Memory B cell (primary cell): ENCODE measurements at regions not wholly inside any gene's neighbourhood (a gene's known extent, or its start where the extent isn't known, plus 50 kb on each side); places are given as distances from the start of the nearest gene placed in this dataset.
A peak's percentile ranks its signal among the peaks of the same experiment; 100 is the strongest.

Experiments
- ATAC-seq: fragments of 150-1000 bp; cut with Tn5 transposase; 2 replicates; pipeline ENCODE4 v1.10.0; 2021; ENCODE audit warnings: low read depth, mild to moderate bottlenecking, moderate library complexity
- DNase-seq, 2 donors: peaks; one replicate each; pipeline ENCODE4 v3.0.0; 2022; ENCODE audit warnings: low spot score in 2 of 2
- H3K27ac Mint-ChIP-seq: one replicate; pipeline ENCODE4 v1.8.0; 2022; ENCODE audit warnings: mild to moderate bottlenecking, moderate library complexity, mixed read lengths
- H3K27me3 Mint-ChIP-seq: one replicate; pipeline ENCODE4 v1.8.0; 2022; ENCODE audit warnings: mixed read lengths
- H3K36me3 Mint-ChIP-seq: one replicate; pipeline ENCODE4 v1.8.0; 2022; ENCODE audit warnings: mild to moderate bottlenecking, mixed read lengths
- H3K4me1 Mint-ChIP-seq: one replicate; pipeline ENCODE4 v1.8.0; 2022; ENCODE audit warnings: mixed read lengths
- H3K4me3 Mint-ChIP-seq: one replicate; pipeline ENCODE4 v1.8.0; 2022; ENCODE audit warnings: mild to moderate bottlenecking, moderate library complexity, mixed read lengths
- H3K9me3 Mint-ChIP-seq: one replicate; pipeline ENCODE4 v1.8.0; 2022; ENCODE audit warnings: mixed read lengths

DNA sequence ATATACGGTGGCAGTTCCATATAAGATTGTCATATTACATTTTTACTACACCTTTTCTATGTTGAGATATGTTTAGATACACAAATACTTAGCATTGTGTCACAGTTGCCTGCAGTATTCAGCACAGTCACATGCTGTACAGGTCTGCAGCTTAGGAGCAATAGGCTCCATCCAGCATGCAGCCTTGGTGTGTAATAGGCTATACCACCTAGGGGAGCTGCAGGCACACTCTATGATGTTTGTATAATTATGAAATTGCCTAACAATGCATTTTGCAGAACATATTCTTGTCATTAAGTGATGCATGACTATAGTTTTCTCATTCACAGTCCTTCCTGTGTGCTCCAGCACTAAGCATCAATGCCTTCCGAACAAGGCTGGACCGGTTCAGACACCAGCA is 133.4 kb downstream of the NDUFA10 start:
- ATAC-seq = peak; percentile 41
- Mint-ChIP-seq H3K4me1 (peaks cover 22% of the 10 kb centered on the region), H3K36me3 (peaks cover 8% of the 10 kb centered on the region), H3K27me3 (peaks cover 14% of the 10 kb centered on the region), H3K4me3 (no peak overlapping the region), H3K27ac (no peak overlapping the region), H3K9me3 (no peaks in the 10 kb centered on the region)
- DNase-seq = no peak

DNA sequence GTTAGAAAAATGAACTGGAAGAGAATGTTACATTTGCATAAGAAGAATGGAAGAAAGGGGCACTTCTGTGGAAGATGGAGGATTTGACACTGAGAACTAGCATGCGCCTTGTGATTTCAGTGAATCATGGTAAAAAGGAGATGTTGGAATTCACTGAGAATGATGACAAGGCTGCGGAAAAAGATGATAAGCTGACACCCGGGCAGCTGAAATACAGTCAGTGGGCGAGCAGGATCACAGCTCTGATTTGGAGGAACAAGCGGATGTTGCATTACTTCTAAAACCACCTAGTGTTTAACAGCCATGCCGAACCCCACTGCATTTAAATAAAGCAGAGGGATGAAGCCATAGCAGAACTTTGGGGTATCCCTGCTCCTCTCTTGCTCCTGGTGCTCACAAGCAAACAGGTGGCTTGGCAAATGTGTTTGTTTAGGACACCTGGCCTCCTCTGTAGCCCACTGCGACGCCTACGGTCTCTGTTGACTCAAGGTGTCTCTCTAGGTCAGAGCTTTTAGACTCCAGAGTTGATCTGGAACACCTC is 134.9 kb downstream of the NDUFA10 start:
- no peak for ATAC-seq
- DNase-seq = no peak
- Mint-ChIP-seq H3K4me3 (no peak overlapping the region), H3K9me3 (peaks cover 7% of the 10 kb centered on the region), H3K27me3 (peaks cover 14% of the 10 kb centered on the region), H3K36me3 (peaks cover 8% of the 10 kb centered on the region), H3K4me1 (peaks cover 18% of the 10 kb centered on the region), H3K27ac (no peak overlapping the region)

DNA sequence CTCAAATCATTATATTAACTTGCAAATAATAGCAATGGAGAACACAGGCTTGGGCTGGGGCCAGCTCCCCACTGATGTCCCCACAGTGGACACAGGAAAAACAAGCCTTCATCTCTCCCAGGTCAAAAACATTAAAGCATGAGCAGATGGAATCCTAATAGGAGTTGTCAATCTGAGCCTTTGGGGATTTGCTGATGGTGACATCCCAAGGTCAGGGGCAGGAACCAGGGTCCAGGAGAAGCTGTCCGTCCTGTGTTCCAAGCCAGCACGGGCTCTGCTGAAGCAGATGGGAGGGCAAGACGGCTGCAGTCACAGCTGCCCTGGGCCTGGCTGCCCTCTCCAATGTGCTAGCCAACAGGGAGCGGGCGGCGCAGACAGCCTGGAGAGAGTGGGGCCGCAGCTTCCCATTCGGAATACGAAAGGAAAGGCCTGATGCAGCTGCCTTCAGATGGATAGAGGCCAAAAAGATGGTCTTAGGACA is 135.5 kb downstream of the NDUFA10 start:
- H3K4me1 Mint-ChIP-seq = peaks cover 13% of the 10 kb centered on the region
- peaks cover 9% of the 10 kb centered on the region for H3K9me3 Mint-ChIP-seq
- H3K27ac Mint-ChIP-seq = no peak overlapping the region
- no peak for DNase-seq
- ATAC-seq = no peak
- peaks cover 12% of the 10 kb centered on the region for H3K27me3 Mint-ChIP-seq
- no peak overlapping the region for H3K4me3 Mint-ChIP-seq
- H3K36me3 Mint-ChIP-seq = peaks cover 10% of the 10 kb centered on the region

DNA sequence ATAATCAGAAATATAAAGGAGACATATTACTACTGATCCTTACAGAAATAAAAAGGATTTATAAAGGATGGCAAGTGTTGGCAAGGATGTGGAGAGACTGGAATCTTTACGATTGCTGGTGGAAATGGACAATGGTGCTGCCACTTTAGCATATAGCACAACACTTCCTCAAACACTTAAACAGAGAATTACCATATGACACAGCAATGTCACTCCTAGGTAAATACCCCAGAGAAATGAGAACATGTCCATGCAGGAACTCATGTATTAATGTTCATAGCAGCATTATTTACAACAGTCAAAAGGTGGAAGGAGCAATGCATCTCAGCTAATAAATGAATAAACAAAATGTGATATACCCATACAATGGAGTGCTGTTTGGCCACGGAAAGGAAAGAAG is 137.5 kb downstream of the NDUFA10 start:
- Mint-ChIP-seq H3K27ac (no peak overlapping the region), H3K9me3 (peaks cover 12% of the 10 kb centered on the region), H3K27me3 (peaks cover 1% of the 10 kb centered on the region), H3K4me1 (peaks cover 4% of the 10 kb centered on the region), H3K36me3 (peaks cover 5% of the 10 kb centered on the region), H3K4me3 (no peak overlapping the region)
- ATAC-seq = no peak
- DNase-seq = no peak

DNA sequence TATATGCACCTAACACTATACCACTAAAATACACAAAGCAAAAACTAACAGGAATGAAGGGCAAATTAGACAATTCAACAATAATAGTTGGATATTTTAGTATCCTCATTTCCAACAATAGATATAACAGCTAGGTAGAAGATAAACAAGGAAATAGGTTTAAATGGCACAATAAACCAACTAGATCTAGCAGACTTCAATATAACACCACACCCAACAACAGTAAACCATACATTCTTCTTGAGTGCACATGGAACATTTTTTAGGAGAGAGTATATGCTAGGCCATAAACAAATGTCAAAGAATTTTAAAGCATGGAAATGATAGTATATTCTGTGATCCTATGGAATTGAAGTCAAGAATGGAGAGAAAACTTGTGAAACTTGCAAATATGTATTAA is 138.4 kb downstream of the NDUFA10 start:
- Mint-ChIP-seq H3K4me3 (no peak overlapping the region), H3K9me3 (peaks cover 12% of the 10 kb centered on the region), H3K4me1 (peaks cover 7% of the 10 kb centered on the region), H3K27ac (no peak overlapping the region), H3K27me3 (peaks cover 1% of the 10 kb centered on the region), H3K36me3 (peaks cover 5% of the 10 kb centered on the region)
- no peak for ATAC-seq
- DNase-seq = no peak

DNA sequence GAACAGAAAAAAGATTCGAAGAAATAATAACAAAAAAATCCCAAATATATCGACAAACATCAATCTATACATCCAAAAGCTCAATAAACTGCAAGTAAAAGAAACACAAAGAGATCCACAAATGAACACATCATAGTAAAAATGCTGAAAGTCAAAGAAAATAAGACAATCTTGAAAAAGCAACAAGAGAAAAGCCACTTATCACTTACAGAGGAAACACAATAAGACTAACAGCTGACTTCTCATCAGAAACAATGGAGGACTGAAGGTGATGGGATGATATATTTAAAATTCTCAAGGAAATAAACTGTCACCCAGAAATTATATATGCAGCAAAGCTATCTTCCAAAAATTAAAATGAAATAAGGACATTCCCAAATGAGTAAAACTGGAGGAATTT is 140.3 kb downstream of the NDUFA10 start:
- H3K36me3 Mint-ChIP-seq = peaks cover 5% of the 10 kb centered on the region
- peaks cover 12% of the 10 kb centered on the region for H3K9me3 Mint-ChIP-seq

DNA sequence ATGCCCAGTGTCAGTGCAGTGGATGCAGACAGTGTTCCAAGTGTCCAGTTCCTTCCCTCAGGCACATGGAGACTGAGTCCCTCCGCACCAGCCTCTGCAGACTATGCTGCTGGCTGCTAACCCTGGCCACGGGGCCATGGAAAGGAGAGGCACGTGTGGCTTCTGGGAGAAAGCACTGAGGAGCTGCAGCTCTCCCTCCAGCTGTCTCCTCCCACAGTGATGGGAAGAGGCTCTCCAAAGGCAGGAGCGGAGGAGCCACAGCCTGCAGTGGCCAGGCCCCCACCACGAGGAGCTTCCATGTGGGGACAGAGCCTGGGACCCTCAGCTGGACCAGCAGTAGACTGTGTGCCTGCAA is 141.1 kb downstream of the NDUFA10 start:
- H3K4me1 Mint-ChIP-seq = peaks cover 9% of the 10 kb centered on the region
- ATAC-seq (no peak), DNase-seq (peak in 1 of 2 donors; percentile 5)
- no peak overlapping the region for H3K27ac Mint-ChIP-seq
- peaks cover 3% of the 10 kb centered on the region for H3K27me3 Mint-ChIP-seq
- H3K9me3 Mint-ChIP-seq = peaks cover 12% of the 10 kb centered on the region
- no peak overlapping the region for H3K4me3 Mint-ChIP-seq
- peaks cover 5% of the 10 kb centered on the region for H3K36me3 Mint-ChIP-seq

More for the DNA sequence above, 140.3 kb downstream of the NDUFA10 start:
- no peak overlapping the region for H3K4me3 Mint-ChIP-seq
- no peak for ATAC-seq
- H3K27me3 Mint-ChIP-seq = peaks cover 3% of the 10 kb centered on the region
- peaks cover 9% of the 10 kb centered on the region for H3K4me1 Mint-ChIP-seq
- DNase-seq = no peak
- no peak overlapping the region for H3K27ac Mint-ChIP-seq

DNA sequence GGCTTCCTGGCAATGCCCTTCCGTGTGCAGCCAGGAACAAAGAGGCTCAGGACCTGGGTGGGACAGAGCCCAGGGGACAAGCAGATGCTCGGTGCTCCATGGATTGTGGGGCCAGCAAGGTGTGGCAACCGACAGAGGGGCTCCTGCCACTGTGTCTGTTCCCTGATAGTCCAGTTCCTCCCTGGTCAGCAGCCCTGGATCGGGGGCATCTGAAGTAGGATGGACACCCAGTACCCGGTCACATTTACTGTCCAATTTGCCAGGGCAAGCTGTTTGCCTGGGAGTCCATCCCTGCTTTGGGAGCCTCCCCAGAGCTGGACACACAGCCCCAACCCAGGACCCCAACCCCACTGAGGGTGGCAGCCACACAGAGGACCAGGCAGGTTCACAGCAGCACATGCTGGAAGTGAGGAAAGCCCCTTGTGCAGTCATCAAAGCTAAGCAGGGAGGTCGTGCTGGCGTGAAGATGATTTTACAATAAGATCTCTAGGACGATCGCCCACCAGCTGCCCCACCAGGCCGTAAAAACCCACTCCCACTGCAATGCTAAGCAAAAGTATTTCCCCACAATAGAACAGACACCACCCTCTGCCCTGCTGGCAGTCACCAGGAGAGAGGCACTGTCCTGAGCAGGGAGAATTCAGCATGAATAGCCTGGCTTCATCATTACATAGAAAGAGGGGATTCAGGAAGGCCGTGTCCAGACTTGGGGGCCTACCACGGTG is 141.7 kb downstream of the NDUFA10 start:
- Mint-ChIP-seq H3K9me3 (peaks cover 12% of the 10 kb centered on the region), H3K36me3 (peaks cover 5% of the 10 kb centered on the region), H3K27me3 (peaks cover 3% of the 10 kb centered on the region), H3K4me1 (peaks cover 14% of the 10 kb centered on the region), H3K27ac (no peak overlapping the region), H3K4me3 (no peak overlapping the region)
- DNase-seq (peak in 1 of 2 donors; percentile 4), ATAC-seq (no peak)

DNA sequence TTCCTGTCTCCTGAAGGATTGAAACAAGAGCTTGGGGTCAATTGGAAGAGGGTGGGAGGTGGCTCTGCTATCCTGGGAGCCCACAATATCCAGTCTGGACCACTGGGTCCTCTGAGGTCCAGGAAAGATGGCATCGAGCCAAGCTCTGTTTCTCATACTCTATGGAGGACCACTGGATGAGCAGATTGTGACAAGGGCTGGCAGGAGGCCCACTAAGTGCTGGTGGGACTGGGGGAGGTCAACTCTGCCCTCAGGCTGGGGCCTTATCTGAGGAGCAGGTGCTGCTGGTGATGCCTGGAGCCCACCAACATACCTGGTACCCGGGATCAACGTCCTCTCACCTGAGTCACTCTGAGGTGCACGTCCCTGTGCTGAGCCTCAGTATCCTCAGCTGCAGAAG is 142.4 kb downstream of the NDUFA10 start:
- peaks cover 5% of the 10 kb centered on the region for H3K36me3 Mint-ChIP-seq
- H3K9me3 Mint-ChIP-seq = peaks cover 12% of the 10 kb centered on the region

DNA sequence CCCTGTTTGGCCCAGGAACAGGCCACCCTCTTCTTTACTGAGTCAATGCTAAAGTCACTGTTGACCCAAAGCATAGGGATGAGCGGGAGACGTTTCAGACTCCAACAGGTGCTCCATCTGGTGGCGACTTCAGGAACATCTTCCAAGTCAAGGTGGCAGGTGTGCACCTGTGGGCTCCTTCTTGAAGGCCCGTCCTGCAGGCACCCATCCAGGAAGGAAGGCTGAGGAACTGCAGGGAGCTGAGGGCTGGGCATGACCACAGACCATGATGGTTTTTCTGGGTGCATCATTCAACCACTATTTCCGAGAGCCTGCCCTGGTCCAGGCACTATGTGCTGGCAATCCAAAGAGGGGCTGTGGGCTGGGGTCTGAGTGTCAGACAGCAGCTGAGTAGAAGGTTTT is 142.8 kb downstream of the NDUFA10 start:
- H3K27me3 Mint-ChIP-seq = peaks cover 3% of the 10 kb centered on the region
- no peak overlapping the region for H3K27ac Mint-ChIP-seq

More for the DNA sequence above, 142.4 kb downstream of the NDUFA10 start:
- ATAC-seq (no peak), DNase-seq (no peak)
- Mint-ChIP-seq H3K27me3 (peaks cover 3% of the 10 kb centered on the region), H3K4me3 (no peak overlapping the region), H3K27ac (no peak overlapping the region), H3K4me1 (peaks cover 19% of the 10 kb centered on the region)

DNA sequence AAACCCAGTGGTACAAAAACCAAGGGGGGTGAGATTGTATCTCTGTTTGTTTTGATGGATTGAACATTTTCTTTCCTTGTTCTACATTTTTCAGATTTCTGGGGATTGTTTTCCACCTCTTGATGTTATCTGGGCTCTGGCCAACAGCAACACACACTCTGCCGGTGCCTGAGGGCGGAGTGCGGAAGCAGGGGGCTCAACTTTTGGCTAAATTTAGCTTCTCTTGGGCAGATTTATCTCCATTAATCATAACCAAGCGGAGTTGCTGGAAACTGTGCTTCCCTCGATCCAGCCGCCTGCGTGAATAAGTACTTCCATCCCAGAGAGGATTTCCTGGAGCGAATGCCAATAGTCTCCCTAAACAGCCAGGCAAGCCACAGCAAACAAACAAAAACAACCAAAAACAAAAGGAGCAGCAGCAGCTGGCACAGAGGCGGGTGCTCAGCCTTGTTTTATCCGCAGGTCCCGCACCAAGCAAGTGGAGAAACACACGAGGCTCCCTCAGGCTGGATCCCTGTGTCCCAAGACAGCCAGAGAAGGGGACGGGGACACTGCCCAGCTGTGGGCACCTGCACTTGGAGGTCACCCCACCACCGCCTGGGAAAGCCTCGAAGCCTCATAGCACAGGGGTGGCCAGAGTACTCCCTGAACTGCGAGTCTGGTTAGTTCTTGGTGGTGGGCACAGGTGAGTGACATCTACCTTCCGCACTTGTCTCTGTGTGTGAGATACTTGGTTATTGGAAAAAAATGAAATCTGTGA is 143.4 kb downstream of the NDUFA10 start:
- Mint-ChIP-seq H3K4me3 (no peak overlapping the region), H3K27ac (no peak overlapping the region), H3K4me1 (peaks cover 17% of the 10 kb centered on the region), H3K9me3 (peaks cover 12% of the 10 kb centered on the region), H3K36me3 (peaks cover 5% of the 10 kb centered on the region), H3K27me3 (peaks cover 3% of the 10 kb centered on the region)
- ATAC-seq (no peak), DNase-seq (no peak)

More for the DNA sequence above, 142.8 kb downstream of the NDUFA10 start:
- Mint-ChIP-seq H3K4me1 (peaks cover 17% of the 10 kb centered on the region), H3K4me3 (no peak overlapping the region), H3K36me3 (peaks cover 5% of the 10 kb centered on the region), H3K9me3 (peaks cover 12% of the 10 kb centered on the region)
- ATAC-seq (peak; percentile 45), DNase-seq (peak; percentile 31 to 44)

DNA sequence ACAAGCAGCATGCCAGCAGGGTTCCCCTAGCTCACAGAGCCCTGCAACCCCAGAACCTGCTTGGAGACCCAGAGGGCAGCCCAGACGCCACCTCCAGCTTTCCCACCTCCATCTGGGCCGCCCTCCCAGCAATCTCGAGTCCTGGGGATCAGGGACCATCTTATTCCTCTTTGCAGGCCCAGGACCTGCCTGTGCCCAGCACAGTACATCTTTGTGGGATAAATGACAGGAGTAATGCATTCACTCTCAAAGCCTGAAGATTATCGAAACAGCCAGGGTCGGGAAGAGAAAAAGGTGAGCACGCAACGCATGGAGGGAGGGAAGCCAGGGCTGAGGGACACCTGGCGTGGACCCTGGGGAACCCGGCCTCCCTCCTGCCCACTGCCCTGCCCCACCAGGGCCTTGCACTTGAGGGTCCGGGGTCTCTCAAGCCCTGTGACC is 144.1 kb downstream of the NDUFA10 start:
- Mint-ChIP-seq H3K9me3 (peaks cover 8% of the 10 kb centered on the region), H3K27me3 (peaks cover 2% of the 10 kb centered on the region), H3K36me3 (peaks cover 5% of the 10 kb centered on the region), H3K27ac (no peak overlapping the region), H3K4me3 (no peak overlapping the region), H3K4me1 (peaks cover 17% of the 10 kb centered on the region)
- DNase-seq = no peak
- ATAC-seq = no peak

DNA sequence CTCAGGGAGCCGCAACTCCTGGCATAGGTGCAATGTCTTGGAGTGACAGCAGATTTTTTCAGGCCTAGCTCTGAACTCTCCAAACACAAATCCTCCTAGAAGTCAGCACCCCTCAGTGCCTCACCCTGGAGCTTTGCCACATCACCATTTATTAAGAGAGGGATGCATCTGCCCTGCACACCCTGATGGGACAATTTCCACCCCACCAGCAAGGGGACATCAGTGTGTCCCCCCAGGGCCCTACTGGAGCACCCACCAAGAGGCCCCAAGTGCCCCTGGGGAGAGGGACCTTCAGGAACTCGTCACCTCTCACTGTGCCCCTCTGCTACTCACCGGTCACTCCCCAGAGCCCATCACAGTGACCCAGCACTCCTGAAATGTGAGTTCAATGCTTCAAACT is 144.7 kb downstream of the NDUFA10 start:
- Mint-ChIP-seq H3K9me3 (peaks cover 5% of the 10 kb centered on the region), H3K36me3 (peaks cover 5% of the 10 kb centered on the region), H3K27ac (no peak overlapping the region), H3K27me3 (peaks cover 4% of the 10 kb centered on the region), H3K4me3 (no peak overlapping the region), H3K4me1 (peaks cover 17% of the 10 kb centered on the region)
- DNase-seq (no peak), ATAC-seq (no peak)

DNA sequence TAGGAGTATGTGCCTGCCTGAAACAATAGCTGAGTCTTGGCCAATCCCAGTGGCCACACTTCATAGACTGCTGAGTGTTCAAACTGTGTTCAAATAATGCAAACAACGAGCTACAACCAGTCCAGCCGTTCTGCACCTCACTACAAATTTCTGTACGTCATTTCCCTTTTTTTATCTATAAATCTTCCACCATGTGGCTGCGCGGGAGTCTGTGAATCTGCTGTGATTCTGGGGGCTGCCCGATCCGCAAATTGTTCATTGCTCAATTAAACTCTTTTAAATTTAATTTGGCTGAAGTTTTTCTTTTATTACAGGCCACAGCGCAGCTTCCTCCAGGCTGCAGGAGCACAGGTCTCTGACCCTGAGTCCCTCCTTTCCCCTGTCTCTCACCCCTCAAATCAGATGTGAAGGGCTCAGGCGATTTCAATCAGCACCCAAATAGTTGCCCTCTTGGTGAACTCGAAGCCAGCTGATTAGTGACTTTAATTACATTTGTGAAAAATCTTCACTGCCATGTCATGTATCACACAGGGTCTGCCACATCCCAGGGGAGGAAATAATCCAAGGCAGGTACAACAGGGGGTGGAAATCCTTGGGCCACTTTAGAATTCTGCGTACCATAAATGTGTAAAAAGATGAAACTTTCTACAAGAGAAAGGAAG is 145.6 kb downstream of the NDUFA10 start:
- peaks cover 6% of the 10 kb centered on the region for H3K27me3 Mint-ChIP-seq
- DNase-seq = no peak
- H3K36me3 Mint-ChIP-seq = peaks cover 1% of the 10 kb centered on the region
- no peak overlapping the region for H3K27ac Mint-ChIP-seq
- H3K9me3 Mint-ChIP-seq = peaks cover 1% of the 10 kb centered on the region
- H3K4me3 Mint-ChIP-seq = no peak overlapping the region
- H3K4me1 Mint-ChIP-seq = peaks cover 19% of the 10 kb centered on the region
- no peak for ATAC-seq
